DMS 273 (cell line): ENCODE measurements at regions not wholly inside any gene's neighbourhood (a gene's known extent, or its start where the extent isn't known, plus 50 kb on each side); places are given as distances from the start of the nearest gene placed in this dataset.

Experiments
- DNase-seq: peaks from one replicate; lab custom pipeline; 2025; ENCODE audit not compliant: unreplicated experiment; lab: John Stamatoyannopoulos, UW

DNA sequence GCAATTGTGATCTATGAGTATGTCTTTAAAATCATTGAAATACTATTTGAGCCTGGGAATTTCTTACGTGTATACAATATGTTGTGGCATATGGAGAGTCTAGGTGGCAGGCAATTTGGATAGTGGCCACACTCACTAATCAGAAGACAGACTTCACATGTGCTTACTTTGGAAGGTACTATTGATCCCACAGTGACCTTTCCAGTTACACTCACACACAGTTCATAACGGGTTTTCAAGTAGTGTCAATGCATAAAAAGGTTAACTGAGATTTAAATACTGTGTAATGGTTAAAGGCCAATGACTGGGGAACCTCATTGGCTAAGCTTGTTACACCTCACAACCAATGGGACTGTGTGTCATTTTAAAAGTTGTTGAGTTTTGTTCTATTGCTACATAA is 783.2 kb downstream of the RPA4 start:
- peak; percentile 29 for DNase-seq

- no peak for DNase-seq
Observed at GRCh38 chrX:97668126-97668525, 784.4 kb downstream of the RPA4 start.

DNA sequence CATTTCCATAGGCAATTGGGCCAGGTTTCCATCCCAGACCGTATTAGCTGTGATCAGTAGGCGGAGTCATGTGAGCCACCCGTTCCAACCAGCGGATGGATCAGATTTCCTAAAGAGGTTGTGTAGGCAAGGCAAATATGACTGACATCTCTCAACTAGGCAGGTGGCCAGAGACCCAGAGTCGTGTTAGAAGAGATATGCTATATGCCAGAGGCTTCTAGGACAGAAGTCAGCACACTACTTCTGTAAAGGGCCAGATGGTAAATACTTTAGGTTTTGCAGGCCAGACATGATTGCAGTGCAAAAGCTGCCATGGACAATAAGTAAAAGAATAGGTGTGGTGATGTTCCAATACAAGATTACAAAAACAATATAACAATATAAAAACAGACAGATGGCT is 788.4 kb downstream of the RPA4 start:
- DNase-seq = peak; percentile 85

DNA sequence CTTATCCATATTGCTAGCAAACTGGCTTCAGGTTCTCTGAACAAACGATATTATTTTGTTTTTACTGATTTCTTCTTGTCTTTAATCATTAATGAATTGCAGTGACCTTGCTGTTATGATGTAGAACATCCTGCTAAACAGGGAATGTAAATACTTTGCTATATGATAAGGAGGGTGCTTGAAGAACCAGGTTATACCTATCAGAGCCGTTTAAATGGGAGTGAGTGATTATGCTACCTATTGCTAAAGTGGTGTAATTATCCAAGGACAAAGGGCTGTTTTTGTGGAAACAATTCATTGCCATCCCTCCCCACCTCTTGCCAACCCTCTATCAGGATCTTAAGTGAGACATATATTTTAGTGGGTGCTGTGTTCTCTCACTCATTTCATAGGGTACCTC is 788.9 kb downstream of the RPA4 start:
- DNase-seq = no peak

DNA sequence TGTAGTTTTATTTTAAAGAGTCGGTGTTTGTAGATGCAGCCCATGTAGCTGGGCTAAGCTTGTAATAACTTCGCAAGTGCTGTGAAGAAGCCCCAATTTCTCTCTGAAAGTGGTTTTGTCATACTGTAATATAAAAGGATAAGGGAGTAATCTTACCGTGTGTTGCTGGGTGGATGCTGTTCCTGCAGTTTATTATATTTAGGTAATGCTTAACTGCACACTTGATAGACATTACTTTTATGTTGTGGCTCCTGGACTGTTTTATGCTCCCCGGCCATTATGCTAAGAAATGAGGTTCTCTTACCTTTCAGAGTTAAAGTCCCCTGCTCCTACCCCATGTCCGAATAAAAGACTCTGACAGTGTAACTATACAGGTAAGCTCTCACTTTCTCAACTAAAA is 789.4 kb downstream of the RPA4 start:
- no peak for DNase-seq

GRCh38 chrX:97682991-97683840 is 799.5 kb downstream of the RPA4 start:
- DNase-seq = peak; percentile 43

DNA sequence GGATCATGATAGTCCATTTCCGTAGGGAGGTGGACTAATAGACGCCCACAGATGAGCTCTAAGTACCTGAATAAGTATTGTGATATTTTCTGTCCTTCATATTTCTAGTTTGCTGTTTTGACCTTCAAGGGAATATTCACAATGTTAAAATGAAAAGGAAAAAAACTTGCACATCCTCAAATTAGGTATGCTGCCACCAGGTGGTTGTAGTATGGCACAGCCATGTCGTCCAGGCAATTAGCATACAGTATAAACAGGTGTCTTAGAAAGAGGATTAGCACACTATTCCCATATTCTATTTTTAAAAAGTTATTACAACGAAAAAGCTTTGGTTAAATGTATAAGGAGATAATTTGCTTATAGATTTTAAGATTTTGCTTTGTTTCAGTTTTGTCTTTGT is 802.0 kb downstream of the RPA4 start:
- peak; percentile 71 for DNase-seq

DNA sequence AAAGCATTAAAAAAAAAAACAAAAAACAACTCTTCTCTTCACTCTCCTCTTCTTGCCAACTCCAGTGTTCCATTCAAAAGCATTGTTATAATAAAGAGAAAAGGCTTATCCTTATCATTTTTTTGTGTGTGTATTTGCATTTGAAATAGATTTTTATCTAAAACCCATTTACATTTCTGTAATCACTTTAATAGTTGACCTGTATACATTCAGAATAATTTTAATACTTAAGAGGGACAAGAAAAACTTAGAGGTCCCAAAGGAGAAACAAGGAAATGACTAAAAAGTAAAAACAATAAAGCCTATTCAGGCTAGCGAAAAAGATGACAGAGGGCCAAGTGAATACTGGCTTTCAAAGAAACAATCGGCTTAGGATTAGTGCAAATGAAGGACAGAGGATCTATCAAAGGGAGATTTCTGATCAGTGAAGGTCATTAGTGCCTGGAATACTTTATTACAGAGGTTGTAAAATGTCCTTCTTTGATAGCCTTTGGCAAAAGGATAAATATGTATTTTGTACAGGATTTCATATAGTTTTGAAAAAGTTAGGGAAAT is 808.3 kb downstream of the RPA4 start:
- no peak for DNase-seq

- peak; percentile 6 for DNase-seq
Observed at GRCh38 chrX:97692575-97692974, 808.9 kb downstream of the RPA4 start.

- DNase-seq = no peak
Observed at GRCh38 chrX:97700547-97700946, 816.8 kb downstream of the RPA4 start.

DNA sequence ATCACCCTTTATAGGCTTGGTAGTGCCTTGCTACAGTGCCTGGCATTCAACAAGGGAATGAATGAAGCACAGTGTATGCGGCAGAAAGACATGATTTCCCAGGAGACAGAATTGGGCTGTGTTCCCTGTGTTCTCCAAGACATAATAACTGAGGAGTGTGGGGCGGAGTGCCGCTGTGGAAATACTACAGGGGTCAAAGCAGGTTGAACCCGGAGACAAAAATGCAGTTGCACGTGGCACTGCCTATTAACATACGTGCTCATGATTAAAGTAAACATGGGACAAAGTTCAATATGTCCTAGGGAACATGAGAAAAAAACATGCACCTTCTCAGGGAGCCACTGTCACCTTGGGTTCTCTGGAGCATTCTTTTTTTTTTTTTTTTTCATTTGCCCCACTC is 820.8 kb downstream of the RPA4 start:
- DNase-seq = no peak

- DNase-seq = no peak
Observed at GRCh38 chrX:97704881-97705280, 821.2 kb downstream of the RPA4 start.

- DNase-seq = peak; percentile 17
Observed at GRCh38 chrX:97705936-97706335, 822.2 kb downstream of the RPA4 start.

- no peak for DNase-seq
Observed at GRCh38 chrX:97714072-97714471, 830.4 kb downstream of the RPA4 start.

- DNase-seq = no peak
Observed at GRCh38 chrX:97728215-97728614, 844.5 kb downstream of the RPA4 start.

GRCh38 chrX:97740044-97740443 is 856.3 kb downstream of the RPA4 start:
- no peak for DNase-seq

DNA sequence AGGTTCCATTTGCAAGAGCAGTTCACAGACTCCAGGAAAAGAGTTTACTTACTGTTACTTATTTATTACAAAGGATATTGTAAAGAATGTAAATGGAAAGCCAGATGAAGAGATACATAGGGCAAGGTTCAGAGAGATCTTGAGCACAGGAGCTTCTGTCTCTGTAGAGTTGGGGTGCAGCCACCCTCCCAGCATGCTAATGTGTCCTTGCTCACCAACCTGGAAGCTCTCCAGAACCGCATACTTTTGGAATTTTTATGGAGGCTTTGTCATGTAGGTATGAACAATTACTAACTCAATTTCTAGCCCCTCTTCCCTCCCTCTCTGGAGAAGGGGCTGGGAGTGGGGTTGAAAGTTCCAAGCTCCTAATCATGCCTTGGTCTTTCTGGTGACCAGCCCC is 857.2 kb downstream of the RPA4 start:
- DNase-seq = no peak

DNA sequence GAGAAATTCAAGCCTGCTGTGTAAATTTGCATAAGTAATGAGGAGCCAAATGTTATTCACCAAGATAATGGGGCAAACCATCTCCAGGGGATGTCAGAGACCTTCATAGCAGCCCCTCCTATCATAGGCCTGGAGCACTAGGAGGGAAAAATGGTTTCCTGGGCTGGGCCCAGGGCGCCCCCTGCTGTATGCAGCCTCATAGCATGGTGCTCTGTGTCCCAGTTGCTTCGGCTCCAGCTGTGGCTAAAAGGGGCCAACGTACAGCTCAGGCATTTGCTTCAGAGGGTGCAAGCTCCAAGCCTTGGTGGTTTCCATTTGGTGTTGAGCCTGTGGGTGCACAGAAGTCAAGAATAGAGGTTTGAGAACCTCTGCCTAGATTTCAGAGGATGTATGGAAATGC is 859.3 kb downstream of the RPA4 start:
- DNase-seq = peak; percentile 26

DNA sequence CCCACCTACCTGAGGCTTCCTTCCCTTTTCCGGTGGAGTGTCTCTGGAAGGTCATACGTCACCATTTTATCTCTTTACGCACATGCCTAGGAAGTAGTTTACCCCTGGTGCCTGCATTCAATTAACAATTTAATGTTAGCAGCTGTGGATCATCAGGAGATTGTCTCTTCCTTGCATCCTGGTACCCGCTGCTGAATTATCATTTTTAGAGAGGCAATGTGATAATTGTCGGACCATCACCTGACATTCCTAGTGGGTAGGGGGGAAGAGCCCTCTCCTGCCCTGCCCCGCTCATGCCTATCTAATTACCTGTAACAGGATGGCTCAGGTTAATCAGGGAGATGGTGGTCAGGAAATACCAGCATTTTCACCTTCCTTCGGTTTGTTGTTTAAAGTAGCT is 863.6 kb downstream of the RPA4 start:
- no peak for DNase-seq

DNA sequence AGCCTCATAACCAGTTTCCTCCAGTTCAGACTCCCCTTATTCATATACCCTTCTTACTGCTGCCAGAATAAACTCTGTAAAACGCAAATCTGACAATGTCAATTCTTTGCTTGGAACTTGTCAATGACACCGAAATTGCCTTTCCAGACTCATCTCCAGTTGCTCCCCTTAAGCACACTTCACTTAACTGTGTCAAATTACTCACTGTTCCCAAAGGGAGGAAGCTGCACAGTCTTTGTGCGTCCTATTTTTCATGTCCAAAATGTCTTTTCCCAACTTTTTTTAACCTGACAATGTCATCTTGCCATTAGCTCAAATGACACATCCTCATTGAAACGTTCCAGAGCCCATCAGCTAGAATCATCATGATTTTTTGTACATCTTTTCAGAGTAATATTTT is 867.3 kb downstream of the RPA4 start:
- DNase-seq = no peak

- DNase-seq = no peak
Observed at GRCh38 chrX:97751735-97752134, 868.0 kb downstream of the RPA4 start.

DNA sequence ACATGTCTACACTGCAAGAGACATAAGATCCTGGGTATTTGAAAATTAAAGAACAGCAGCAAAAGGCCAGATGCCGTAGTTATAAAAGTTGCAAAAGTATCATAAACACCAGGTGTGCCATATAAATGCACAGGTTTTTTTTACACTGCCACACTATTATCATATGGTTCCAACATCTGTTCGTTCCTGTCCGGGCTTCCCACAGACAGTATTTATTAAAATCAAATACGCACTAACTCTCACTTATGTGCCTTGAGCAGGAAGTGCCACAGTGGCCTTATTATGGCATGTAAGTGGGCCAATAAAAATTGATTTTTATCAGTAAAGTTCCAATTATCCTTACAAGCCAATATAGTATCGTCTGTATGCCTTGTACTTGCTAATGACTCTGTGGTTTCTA is 873.2 kb downstream of the RPA4 start:
- peak; percentile 86 for DNase-seq

- DNase-seq = no peak
Observed at GRCh38 chrX:97763391-97763790, 879.7 kb downstream of the RPA4 start.
